PC-9 (cell line): ENCODE measurements at regions not wholly inside any gene's neighbourhood (a gene's known extent, or its start where the extent isn't known, plus 50 kb on each side); places are given as distances from the start of the nearest gene placed in this dataset.

ENCODE experiments used
- BruUV-seq: library from RNA; stranded (reverse); fragments of 400-500 nt; replicated peaks from 2 replicates; lab custom pipeline; 2021; lab: Mats Ljungman, UMichigan
- CTCF ChIA-PET: fragments of 300-600 bp; sonication (Branson Sonifier 250); formaldehyde crosslinking; loops from one replicate; lab custom pipeline; 2022; ENCODE audit warnings: antibody characterized with exemption; lab: Charles Lee
- POLR2A ChIA-PET: fragments of 300-600 bp; sonication (Branson Sonifier 250); formaldehyde crosslinking; loops from one replicate; lab custom pipeline; 2022; ENCODE audit warnings: antibody characterized with exemption; ENCODE audit not compliant: unreplicated experiment; lab: Charles Lee
- DNase-seq, 2 experiments: peaks; one replicate each; pipeline versions ENCODE4 v3.0.0 to v3.0.0-alpha.2; 2015 to 2022; ENCODE audit warnings: mixed read lengths in 1 of 2
- H2AFZ ChIP-seq: fragments of 200-600 bp; sonication (generic); 2 replicates; pipeline ENCODE4 v1.8.1; 2017; ENCODE audit warnings: antibody characterized with exemption
- H3F3A ChIP-seq: fragments of 200-600 bp; sonication (generic); 2 replicates; pipeline ENCODE4 v1.8.1; 2017; ENCODE audit warnings: antibody characterized with exemption, mild to moderate bottlenecking, low read depth; ENCODE audit not compliant: insufficient read depth
- H3K27ac ChIP-seq: fragments of 200-600 bp; sonication (generic); 2 replicates; pipeline ENCODE4 v1.6.1; 2016; ENCODE audit warnings: mixed run types
- H3K27me3 ChIP-seq: fragments of 200-600 bp; sonication (generic); 2 replicates; pipeline ENCODE4 v1.6.1; 2016; ENCODE audit warnings: low read depth, mixed run types; ENCODE audit not compliant: insufficient read depth
- H3K36me3 ChIP-seq: fragments of 200-600 bp; sonication (generic); 2 replicates; pipeline ENCODE4 v1.6.1; 2016; ENCODE audit warnings: low read depth, mixed run types
- H3K4me1 ChIP-seq: fragments of 200-600 bp; sonication (generic); replicated peaks from 2 replicates; pipeline ENCODE4 v1.6.1; 2016; ENCODE audit warnings: mixed run types; ENCODE audit not compliant: insufficient read depth
- H3K4me2 ChIP-seq: fragments of 200-600 bp; sonication (generic); 2 replicates; pipeline ENCODE4 v1.6.1; 2017; ENCODE audit warnings: mixed run types
- H3K4me3 ChIP-seq: fragments of 200-600 bp; sonication (generic); 2 replicates; pipeline ENCODE4 v1.6.1; 2016; ENCODE audit warnings: mixed run types
- H3K79me2 ChIP-seq: fragments of 200-600 bp; sonication (generic); 2 replicates; pipeline ENCODE4 v1.6.1; 2017; ENCODE audit warnings: low read depth, mixed run types
- H3K9me2 ChIP-seq: fragments of 200-600 bp; sonication (generic); 2 replicates; pipeline ENCODE4 v1.8.1; 2017; ENCODE audit warnings: mild to moderate bottlenecking; ENCODE audit not compliant: insufficient read depth
- H3K9me3 ChIP-seq: fragments of 200-600 bp; sonication (generic); 2 replicates; pipeline ENCODE4 v1.8.1; 2016; ENCODE audit warnings: low read depth; ENCODE audit not compliant: insufficient read depth
- H4K20me1 ChIP-seq: fragments of 200-600 bp; sonication (generic); 2 replicates; pipeline ENCODE4 v1.8.1; 2017; ENCODE audit not compliant: insufficient read depth
- CTCF ChIP-seq: fragments of 200-600 bp; sonication (generic); conservative IDR thresholded peaks from 2 replicates; pipeline ENCODE4 v1.6.1; 2017; ENCODE audit warnings: mixed run types, antibody characterized with exemption, mild to moderate bottlenecking, moderate library complexity
- EZH2 ChIP-seq: fragments of 200-600 bp; sonication (generic); IDR thresholded peaks from 2 replicates; pipeline ENCODE4 v1.8.0; 2017; ENCODE audit warnings: antibody characterized with exemption, low read depth
- intact Hi-C: fragments of 100-400 bp; cut with micrococcal nuclease; formaldehyde crosslinking; loops from one replicate; pipeline ENCODE4 v1.10.0; 2022; ENCODE audit not compliant: unreplicated experiment

- CTCF ChIA-PET = no interaction called here
- H3K27me3 ChIP-seq = no peaks in the 10 kb centered on the region
- H3K4me3 ChIP-seq = no peak overlapping the region
- no peak overlapping the region for H2AFZ ChIP-seq
- no peaks in the 10 kb centered on the region for H3K9me2 ChIP-seq
- no peaks in the 10 kb centered on the region for H3K9me3 ChIP-seq
- H3F3A ChIP-seq = no peaks in the 10 kb centered on the region
- H3K79me2 ChIP-seq = no peaks in the 10 kb centered on the region
- DNase-seq = no peak
- BruUV-seq = no TSS peak
- H3K4me2 ChIP-seq = no peak overlapping the region
- intact Hi-C loops = no loop called here
- H3K36me3 ChIP-seq = no peaks in the 10 kb centered on the region
- TF ChIP-seq CTCF = no peak
- no peak for TF ChIP-seq EZH2
- POLR2A ChIA-PET = no interaction called here
- no peak overlapping the region for H3K27ac ChIP-seq
- no peaks in the 10 kb centered on the region for H4K20me1 ChIP-seq
- H3K4me1 ChIP-seq = no peaks in the 10 kb centered on the region
Observed at GRCh38 chr5:68798877-68799843, 294.7 kb upstream of the SLC30A5 start.

GRCh38 chr5:68802430-68802829 lies 291.4 kb upstream of the SLC30A5 start:
- no peaks in the 10 kb centered on the region for H4K20me1 ChIP-seq
- H2AFZ ChIP-seq = no peak overlapping the region
- no peaks in the 10 kb centered on the region; the same call in 1 of the 2 replicates for H3K9me3 ChIP-seq
- no peak overlapping the region for H3K27ac ChIP-seq
- TF ChIP-seq EZH2 = no peak
- no peak for TF ChIP-seq CTCF
- H3K9me2 ChIP-seq = no peaks in the 10 kb centered on the region
- H3K79me2 ChIP-seq = no peaks in the 10 kb centered on the region
- CTCF ChIA-PET = no interaction called here
- H3K4me1 ChIP-seq = no peaks in the 10 kb centered on the region
- H3K4me2 ChIP-seq = no peak overlapping the region
- no peak for DNase-seq
- BruUV-seq = no TSS peak
- H3K27me3 ChIP-seq = no peaks in the 10 kb centered on the region
- H3K4me3 ChIP-seq = no peak overlapping the region
- no peaks in the 10 kb centered on the region for H3K36me3 ChIP-seq
- intact Hi-C loops = no loop called here
- H3F3A ChIP-seq = no peaks in the 10 kb centered on the region
- POLR2A ChIA-PET = no interaction called here

- no TSS peak for BruUV-seq
- Histone ChIP-seq H4K20me1 (no peaks in the 10 kb centered on the region), H2AFZ (no peak overlapping the region), H3K36me3 (no peaks in the 10 kb centered on the region), H3K9me2 (no peaks in the 10 kb centered on the region), H3K4me2 (no peak overlapping the region), H3K27me3 (no peaks in the 10 kb centered on the region), H3F3A (no peaks in the 10 kb centered on the region), H3K4me1 (no peaks in the 10 kb centered on the region), H3K9me3 (no peaks in the 10 kb centered on the region; the same call in 1 of the 2 replicates), H3K27ac (no peak overlapping the region), H3K79me2 (no peaks in the 10 kb centered on the region), H3K4me3 (no peak overlapping the region)
- ChIA-PET CTCF (no interaction called here), POLR2A (no interaction called here)
- TF ChIP-seq CTCF = no peak
- no peak for TF ChIP-seq EZH2
- no peak for DNase-seq
- intact Hi-C loops = no loop called here
Observed at GRCh38 chr5:68803881-68804319, 289.9 kb upstream of the SLC30A5 start.
